ENCODE measurements at regions not wholly inside any gene's neighbourhood (a gene's known extent, or its start where the extent isn't known, plus 50 kb on each side); places are given as distances from the start of the nearest gene placed in this dataset.

DNA sequence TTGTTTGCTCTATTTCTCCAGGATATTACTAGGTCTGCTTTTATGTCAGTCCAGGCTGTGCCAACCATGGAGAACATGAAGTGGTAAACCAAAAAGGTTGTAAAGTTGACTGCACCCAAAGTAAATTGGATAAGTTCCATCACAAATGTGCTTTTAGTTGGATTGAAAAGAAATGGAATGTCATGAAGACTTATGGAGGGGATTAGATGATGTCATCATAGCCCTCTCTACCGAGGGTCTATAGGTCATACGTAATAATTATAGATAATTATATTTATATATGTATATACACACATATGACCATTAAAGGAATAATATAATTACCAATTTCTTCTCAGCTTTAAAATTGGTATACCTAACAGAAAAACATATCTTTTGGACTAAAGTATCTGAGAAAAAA is 714.9 kb downstream of the NOVA1 start:
- no peak overlapping the region for H3K9ac ChIP-seq
- no peaks in the 10 kb centered on the region for H3K79me2 ChIP-seq
- H3K36me3 ChIP-seq (ENCODE audit: control insufficient read depth, insufficient read depth, low read length): no peaks in the 10 kb centered on the region
- no peak overlapping the region for H2AFZ ChIP-seq
- TF ChIP-seq, protein P1, sequence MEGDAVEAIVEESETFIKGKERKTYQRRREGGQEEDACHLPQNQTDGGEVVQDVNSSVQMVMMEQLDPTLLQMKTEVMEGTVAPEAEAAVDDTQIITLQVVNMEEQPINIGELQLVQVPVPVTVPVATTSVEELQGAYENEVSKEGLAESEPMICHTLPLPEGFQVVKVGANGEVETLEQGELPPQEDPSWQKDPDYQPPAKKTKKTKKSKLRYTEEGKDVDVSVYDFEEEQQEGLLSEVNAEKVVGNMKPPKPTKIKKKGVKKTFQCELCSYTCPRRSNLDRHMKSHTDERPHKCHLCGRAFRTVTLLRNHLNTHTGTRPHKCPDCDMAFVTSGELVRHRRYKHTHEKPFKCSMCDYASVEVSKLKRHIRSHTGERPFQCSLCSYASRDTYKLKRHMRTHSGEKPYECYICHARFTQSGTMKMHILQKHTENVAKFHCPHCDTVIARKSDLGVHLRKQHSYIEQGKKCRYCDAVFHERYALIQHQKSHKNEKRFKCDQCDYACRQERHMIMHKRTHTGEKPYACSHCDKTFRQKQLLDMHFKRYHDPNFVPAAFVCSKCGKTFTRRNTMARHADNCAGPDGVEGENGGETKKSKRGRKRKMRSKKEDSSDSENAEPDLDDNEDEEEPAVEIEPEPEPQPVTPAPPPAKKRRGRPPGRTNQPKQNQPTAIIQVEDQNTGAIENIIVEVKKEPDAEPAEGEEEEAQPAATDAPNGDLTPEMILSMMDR (IDR thresholded peaks at IDR 0.05): no peak
- H3K4me3 ChIP-seq (ENCODE audit: low read depth, low read length): no peak overlapping the region
- no peaks in the 10 kb centered on the region for H3K27me3 ChIP-seq (ENCODE audit: control insufficient read depth, insufficient read depth, low read length)
- H3K4me1 ChIP-seq: no peaks in the 10 kb centered on the region
- no peaks in the 10 kb centered on the region for H3K9me3 ChIP-seq (ENCODE audit: control insufficient read depth, low read length)
- H3K27ac ChIP-seq: no peak overlapping the region
- no peak overlapping the region for H3K4me2 ChIP-seq (ENCODE audit: low read length)

DNA sequence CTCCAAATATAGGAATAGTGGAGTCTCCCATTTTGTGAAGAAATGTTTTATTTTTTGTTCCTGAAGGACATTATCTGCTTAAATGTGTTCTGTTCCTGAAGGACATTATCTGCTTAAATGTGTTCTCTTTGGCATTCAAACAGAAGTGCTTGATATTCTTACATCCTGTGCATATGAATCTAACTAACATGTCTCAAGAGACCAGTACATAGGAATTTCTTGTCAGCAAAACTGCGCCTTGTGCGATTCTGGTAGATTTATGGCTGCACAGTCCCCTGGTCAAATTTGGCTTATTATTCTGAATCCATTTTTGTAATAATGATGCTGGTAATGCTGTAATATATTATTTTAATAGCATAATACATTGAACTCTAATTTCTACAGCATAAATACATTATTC is 722.4 kb downstream of the NOVA1 start:
- H3K9ac ChIP-seq: no peak overlapping the region
- no peaks in the 10 kb centered on the region for H3K27me3 ChIP-seq (ENCODE audit: control insufficient read depth, insufficient read depth, low read length)
- no peak overlapping the region for H3K4me3 ChIP-seq (ENCODE audit: low read depth, low read length)
- H3K79me2 ChIP-seq: no peaks in the 10 kb centered on the region
- no peaks in the 10 kb centered on the region for H3K9me3 ChIP-seq (ENCODE audit: control insufficient read depth, low read length)
- no peak overlapping the region for H3K4me2 ChIP-seq (ENCODE audit: low read length)
- no peak overlapping the region for H3K27ac ChIP-seq
- no peaks in the 10 kb centered on the region for H3K4me1 ChIP-seq
- H2AFZ ChIP-seq: no peak overlapping the region
- no peaks in the 10 kb centered on the region for H3K36me3 ChIP-seq (ENCODE audit: control insufficient read depth, insufficient read depth, low read length)
- TF ChIP-seq, protein P1 (IDR thresholded peaks at IDR 0.05): no peak

DNA sequence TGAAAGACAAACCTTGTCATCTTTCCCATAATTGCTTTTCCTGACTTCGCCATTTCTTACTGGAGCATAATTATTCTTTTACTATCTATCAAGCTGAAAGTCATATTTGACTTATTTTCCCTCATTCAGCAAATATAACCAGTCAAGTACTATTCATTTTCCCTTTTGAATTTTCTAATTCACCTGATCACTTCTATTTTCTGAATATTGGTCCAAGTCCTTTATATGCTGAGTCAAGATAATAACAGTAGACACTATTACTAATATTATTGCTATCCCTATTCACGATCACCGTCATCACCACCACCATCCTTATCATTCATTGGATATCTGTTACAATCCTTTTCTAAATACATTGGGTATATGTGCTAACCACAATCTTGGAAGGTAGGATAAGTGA is 728.0 kb downstream of the NOVA1 start:
- Histone ChIP-seq H3K9me3 (ENCODE audit: control insufficient read depth, low read length) (no peaks in the 10 kb centered on the region), H3K4me1 (no peaks in the 10 kb centered on the region), H2AFZ (no peak overlapping the region), H3K9ac (no peak overlapping the region), H3K27me3 (ENCODE audit: control insufficient read depth, insufficient read depth, low read length) (no peaks in the 10 kb centered on the region), H3K79me2 (no peaks in the 10 kb centered on the region), H3K36me3 (ENCODE audit: control insufficient read depth, insufficient read depth, low read length) (no peaks in the 10 kb centered on the region), H3K4me3 (ENCODE audit: low read depth, low read length) (no peak overlapping the region), H3K27ac (no peak overlapping the region), H3K4me2 (ENCODE audit: low read length) (no peak overlapping the region)
- TF ChIP-seq, protein P1 (IDR thresholded peaks at IDR 0.05): no peak

DNA sequence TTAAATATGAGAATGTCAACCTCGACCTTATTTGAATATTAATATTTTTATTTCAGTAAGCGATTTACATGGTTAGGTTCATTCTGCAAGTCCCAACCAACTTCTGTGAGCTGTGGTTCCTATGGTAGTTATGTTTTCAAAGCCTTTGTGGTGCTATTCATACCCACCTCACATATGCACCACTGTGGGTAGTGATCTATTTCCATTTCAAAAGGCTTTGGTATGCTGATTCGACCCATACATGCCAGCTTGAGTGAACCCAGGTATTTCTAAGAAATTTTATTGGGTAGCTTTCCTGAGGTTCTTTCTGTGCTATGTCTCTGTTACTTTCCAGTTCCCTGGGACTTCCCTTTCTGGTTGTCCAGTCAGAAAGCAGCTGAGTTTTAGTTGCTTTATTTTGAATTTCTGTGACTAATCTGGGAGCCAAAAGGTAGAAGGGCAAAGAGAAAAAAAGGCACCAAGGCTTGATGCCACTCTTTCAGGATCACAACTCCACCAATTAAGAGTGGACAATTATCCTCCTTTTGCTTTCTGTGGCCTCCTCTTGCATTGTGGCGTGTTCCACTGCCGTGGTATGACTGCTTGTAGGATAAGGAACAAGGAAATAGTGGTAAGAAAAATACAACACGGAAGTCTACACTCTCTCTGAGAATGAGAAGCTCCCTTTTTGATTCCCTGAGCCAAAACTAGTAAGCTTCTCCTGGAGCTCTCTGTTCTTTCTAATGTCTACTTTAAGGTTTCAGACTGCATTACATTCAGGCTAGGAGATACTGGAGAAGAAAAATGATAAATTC is 729.1 kb downstream of the NOVA1 start:
- H2AFZ ChIP-seq: no peak overlapping the region
- H3K4me3 ChIP-seq (ENCODE audit: low read depth, low read length): no peak overlapping the region
- no peak overlapping the region for H3K4me2 ChIP-seq (ENCODE audit: low read length)
- H3K79me2 ChIP-seq: no peaks in the 10 kb centered on the region
- no peak overlapping the region for H3K9ac ChIP-seq
- no peaks in the 10 kb centered on the region for H3K27me3 ChIP-seq (ENCODE audit: control insufficient read depth, insufficient read depth, low read length)
- no peak overlapping the region for H3K27ac ChIP-seq
- TF ChIP-seq, protein P1 (IDR thresholded peaks at IDR 0.05): no peak
- no peaks in the 10 kb centered on the region for H3K36me3 ChIP-seq (ENCODE audit: control insufficient read depth, insufficient read depth, low read length)
- H3K4me1 ChIP-seq: no peaks in the 10 kb centered on the region
- H3K9me3 ChIP-seq (ENCODE audit: control insufficient read depth, low read length): no peaks in the 10 kb centered on the region

DNA sequence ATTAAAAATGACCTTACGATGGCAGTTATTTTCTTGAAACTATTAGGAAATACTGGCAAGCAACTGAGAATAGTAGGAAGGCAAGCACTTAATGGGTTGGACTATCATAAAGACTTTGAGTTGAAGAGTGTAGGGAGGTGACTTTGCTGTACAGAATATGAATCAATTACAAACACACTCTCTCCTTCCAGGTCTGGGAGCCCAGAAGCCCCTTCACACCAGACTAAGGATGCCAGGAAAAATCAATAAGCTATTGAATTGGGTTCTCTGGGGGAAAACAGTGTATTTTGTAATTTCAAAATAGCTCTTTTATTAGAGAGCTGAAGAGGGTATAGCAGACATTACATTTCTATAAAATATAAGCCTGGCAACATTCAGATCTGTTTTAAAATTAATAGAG is 736.4 kb downstream of the NOVA1 start:
- Histone ChIP-seq H3K36me3 (ENCODE audit: control insufficient read depth, insufficient read depth, low read length) (no peaks in the 10 kb centered on the region), H3K4me1 (no peaks in the 10 kb centered on the region), H3K27ac (no peak overlapping the region), H3K4me3 (ENCODE audit: low read depth, low read length) (no peak overlapping the region), H2AFZ (no peak overlapping the region), H3K9me3 (ENCODE audit: control insufficient read depth, low read length) (no peaks in the 10 kb centered on the region), H3K9ac (no peak overlapping the region), H3K4me2 (ENCODE audit: low read length) (no peak overlapping the region), H3K79me2 (no peaks in the 10 kb centered on the region), H3K27me3 (ENCODE audit: control insufficient read depth, insufficient read depth, low read length) (no peaks in the 10 kb centered on the region)
- TF ChIP-seq, protein P1 (IDR thresholded peaks at IDR 0.05): no peak
